ENCODE measurements at regions not wholly inside any gene's neighbourhood (a gene's known extent, or its start where the extent isn't known, plus 50 kb on each side); places are given as distances from the start of the nearest gene placed in this dataset.

DNA sequence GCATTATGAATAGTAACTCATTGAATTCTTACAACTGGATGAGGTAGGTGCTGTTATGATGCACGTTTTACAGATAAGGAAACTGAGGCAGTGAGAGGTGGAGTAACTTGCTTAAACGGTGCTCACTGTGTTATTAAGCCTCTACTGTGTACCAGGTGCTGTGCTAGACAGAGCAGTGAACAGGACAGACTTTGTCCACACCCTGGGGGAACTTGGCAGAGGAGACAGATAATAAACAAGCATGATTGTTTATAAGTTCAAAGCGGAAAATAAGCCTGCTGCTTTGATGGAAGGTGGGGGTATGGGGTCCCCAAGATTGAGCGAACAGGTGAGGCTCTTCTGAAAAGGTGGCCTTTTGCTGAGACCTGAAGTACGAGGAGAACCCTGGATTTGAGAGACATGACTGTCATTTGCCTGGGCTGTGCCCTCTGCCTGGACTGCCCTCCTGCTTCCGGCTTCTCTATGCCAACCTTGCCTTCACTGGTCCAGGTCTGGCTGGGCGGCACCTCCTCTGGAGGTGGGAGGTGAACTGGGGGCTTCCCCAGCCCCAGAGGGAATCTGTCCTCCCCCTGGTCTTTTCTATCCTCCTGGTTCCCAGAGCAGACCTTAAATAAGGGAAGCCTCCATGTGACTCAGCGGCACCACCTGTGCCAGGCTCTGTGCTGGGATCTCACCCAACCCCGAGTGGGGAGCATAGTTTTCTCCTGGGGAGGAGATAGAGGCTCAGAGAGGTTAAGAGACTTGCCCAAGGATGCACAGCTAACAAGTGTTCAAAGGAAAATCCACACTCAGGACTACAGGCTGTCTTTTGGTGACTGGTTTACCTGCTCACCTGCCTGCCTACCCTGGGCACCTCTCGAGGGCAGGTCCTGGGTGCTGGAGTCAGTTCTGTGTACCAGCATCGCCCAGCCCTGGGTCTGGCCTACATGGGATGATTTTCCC is 59.1 kb downstream of the CEBPB start:
- no peaks in the 10 kb centered on the region for H3K36me3 ChIP-seq

DNA sequence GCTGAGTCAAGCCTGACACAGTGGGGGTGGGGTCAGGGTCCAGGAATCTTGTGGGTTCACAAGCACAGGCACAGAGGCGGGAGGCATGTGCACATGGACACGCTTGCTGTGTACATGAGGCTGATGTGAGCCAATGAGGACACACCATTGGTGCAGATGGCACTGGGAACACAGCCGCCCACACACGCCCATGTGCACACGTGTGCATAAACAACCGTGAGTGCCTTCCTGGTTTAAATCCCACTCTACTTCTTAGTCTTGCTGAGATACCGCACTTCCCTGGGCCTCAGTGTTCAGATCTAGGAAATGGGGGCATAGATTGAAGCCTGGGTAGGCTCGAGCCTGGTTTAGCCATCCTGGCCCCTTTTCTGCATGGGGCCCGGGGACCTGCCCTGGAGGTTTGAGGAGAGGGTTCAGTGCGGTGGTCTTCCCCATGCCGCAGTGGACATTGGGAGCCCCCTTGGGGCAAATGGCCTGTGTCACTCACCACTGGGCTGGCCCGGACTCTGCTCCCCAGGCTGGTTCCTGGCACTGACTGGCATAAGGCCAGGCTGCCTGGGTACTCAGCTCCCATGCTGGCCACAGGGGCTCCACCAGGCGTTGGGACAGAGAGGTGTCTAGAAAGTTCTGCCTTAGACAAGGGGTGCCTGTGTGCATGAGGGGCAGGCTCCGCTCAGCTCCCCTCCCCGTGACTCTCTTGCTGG is 60.2 kb downstream of the CEBPB start:
- intact Hi-C loops (cut with DNase I), result no loop called here

More for the DNA sequence above, 59.1 kb downstream of the CEBPB start:
- H3K27ac ChIP-seq, result peak overlapping the region in 2 of 3 donors; percentile 24 to 56
- intact Hi-C loops (cut with DNase I), result no loop called here
- no peak for DNase-seq
- TF ChIP-seq POLR2A (IDR thresholded peaks at IDR 0.05), result no peak
- TF ChIP-seq, protein P1, sequence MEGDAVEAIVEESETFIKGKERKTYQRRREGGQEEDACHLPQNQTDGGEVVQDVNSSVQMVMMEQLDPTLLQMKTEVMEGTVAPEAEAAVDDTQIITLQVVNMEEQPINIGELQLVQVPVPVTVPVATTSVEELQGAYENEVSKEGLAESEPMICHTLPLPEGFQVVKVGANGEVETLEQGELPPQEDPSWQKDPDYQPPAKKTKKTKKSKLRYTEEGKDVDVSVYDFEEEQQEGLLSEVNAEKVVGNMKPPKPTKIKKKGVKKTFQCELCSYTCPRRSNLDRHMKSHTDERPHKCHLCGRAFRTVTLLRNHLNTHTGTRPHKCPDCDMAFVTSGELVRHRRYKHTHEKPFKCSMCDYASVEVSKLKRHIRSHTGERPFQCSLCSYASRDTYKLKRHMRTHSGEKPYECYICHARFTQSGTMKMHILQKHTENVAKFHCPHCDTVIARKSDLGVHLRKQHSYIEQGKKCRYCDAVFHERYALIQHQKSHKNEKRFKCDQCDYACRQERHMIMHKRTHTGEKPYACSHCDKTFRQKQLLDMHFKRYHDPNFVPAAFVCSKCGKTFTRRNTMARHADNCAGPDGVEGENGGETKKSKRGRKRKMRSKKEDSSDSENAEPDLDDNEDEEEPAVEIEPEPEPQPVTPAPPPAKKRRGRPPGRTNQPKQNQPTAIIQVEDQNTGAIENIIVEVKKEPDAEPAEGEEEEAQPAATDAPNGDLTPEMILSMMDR (IDR thresholded peaks at IDR 0.05), result no peak
- peaks cover 0 to 58% (median 22%) of the 10 kb centered on the region in 4 donors for H3K4me1 ChIP-seq
- 8% methylated on average over 3 of the region's 11 CpGs for WGBS (ENCODE audit: insufficient coverage, low coverage, low lambda C conversion rate, missing lambda C conversion rate)
- peak; percentile 52 to 71 (median 62) for ATAC-seq
- H3K4me3 ChIP-seq, result no peak overlapping the region
- no peaks in the 10 kb centered on the region for H3K27me3 ChIP-seq
- no peaks in the 10 kb centered on the region for H3K9me3 ChIP-seq

DNA sequence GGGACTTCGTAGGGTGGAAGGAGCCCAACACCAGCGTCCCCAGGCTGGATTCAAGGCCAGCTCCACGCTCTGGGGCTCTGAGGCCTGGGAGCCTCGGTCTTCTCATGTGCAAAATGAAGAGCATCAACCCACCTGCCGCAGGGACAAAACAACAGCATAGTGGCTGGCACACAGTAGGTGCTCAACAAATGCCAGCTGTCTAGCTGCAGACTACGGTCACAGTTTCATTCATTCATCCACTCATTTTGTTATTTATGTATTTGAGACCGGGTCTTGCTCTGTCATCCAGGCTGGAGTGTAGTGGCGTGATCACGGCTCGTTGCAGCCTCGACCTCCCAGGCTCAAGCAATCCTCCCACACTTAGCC is 60.7 kb downstream of the CEBPB start:
- peaks cover 0 to 43% (median 19%) of the 10 kb centered on the region in 4 donors for H3K4me1 ChIP-seq
- no peak for TF ChIP-seq POLR2A (IDR thresholded peaks at IDR 0.05)
- H3K27ac ChIP-seq, result no peak overlapping the region
- DNase-seq (no peak), ATAC-seq (no peak)
- H3K4me3 ChIP-seq, result no peak overlapping the region
- WGBS (ENCODE audit: insufficient coverage, low coverage, low lambda C conversion rate, missing lambda C conversion rate), result 90% methylated on average over 2 of the region's 11 CpGs
- no peaks in the 10 kb centered on the region for H3K9me3 ChIP-seq
- no peaks in the 10 kb centered on the region for H3K36me3 ChIP-seq
- intact Hi-C loops (cut with DNase I), result no loop called here
- no peaks in the 10 kb centered on the region for H3K27me3 ChIP-seq

More for the DNA sequence above, 60.2 kb downstream of the CEBPB start:
- WGBS (ENCODE audit: insufficient coverage, low coverage, low lambda C conversion rate, missing lambda C conversion rate), result 58% methylated on average over 3 of the region's 15 CpGs
- Histone ChIP-seq H3K27ac (no peak overlapping the region), H3K36me3 (no peaks in the 10 kb centered on the region), H3K4me1 (peaks cover 0 to 48% (median 21%) of the 10 kb centered on the region in 4 donors), H3K4me3 (no peak overlapping the region), H3K9me3 (no peaks in the 10 kb centered on the region), H3K27me3 (no peaks in the 10 kb centered on the region)
- TF ChIP-seq, protein P1 (IDR thresholded peaks at IDR 0.05), result no peak
- no peak for TF ChIP-seq POLR2A (IDR thresholded peaks at IDR 0.05)
- DNase-seq, result peak in 2 of 3 donors; percentile 74 to 77
- peak; percentile 39 to 63 (median 48) for ATAC-seq

DNA sequence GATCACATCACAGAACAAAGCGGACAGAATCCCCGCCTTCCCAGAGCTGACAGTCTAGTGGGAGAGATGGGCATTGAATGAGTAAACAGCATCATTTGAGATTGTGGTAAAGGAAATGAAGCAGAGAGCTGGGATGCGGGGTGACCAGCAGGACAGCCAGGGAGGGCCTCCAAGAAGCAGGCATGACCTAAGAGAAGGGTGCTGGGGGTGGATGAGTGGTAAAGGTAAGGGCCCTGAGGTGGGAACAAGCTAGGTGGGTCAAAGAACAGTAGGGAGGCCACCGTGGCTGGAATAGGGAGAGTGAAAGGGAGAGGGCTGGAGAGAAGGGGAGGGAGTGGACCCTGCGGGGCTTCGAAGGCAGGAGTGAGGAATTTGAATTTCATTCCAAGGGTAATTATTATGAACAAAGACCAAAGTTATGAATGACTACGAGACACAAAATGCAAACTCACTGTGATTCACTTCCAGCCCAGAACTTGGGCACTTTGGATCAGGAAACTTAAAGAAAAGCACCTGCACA is 61.4 kb downstream of the CEBPB start:
- DNase-seq (no peak), ATAC-seq (no peak)
- intact Hi-C loops (cut with DNase I), result no loop called here
- no peak overlapping the region for H3K4me3 ChIP-seq
- peaks cover 0 to 40% (median 17%) of the 10 kb centered on the region in 4 donors for H3K4me1 ChIP-seq
- 86% methylated on average over 6 of the region's 7 CpGs for WGBS (ENCODE audit: insufficient coverage, low coverage, low lambda C conversion rate, missing lambda C conversion rate)
- no peaks in the 10 kb centered on the region for H3K9me3 ChIP-seq
- no peaks in the 10 kb centered on the region for H3K27me3 ChIP-seq
- H3K27ac ChIP-seq, result no peak overlapping the region
- H3K36me3 ChIP-seq, result no peaks in the 10 kb centered on the region
- TF ChIP-seq, protein P1 (IDR thresholded peaks at IDR 0.05), result no peak
- TF ChIP-seq POLR2A (IDR thresholded peaks at IDR 0.05), result no peak

Measured in right lobe of liver (tissue), 6 donors.